Hematopoietic multipotent progenitor cell treated with erythropoietin and hydrocortisone succinate and interleukin-3 and kit ligand, for 8 days (in vitro differentiated cells): ENCODE measurements at regions not wholly inside any gene's neighbourhood (a gene's known extent, or its start where the extent isn't known, plus 50 kb on each side); places are given as distances from the start of the nearest gene placed in this dataset.

Source experiments
- DNase-seq: peaks from one replicate; pipeline ENCODE4 v3.0.0-alpha.2; 2015

GRCh38 chrX:4451591-4451990 is 738.1 kb upstream of the PRKX start:
- no peak for DNase-seq

GRCh38 chrX:4450177-4450576 is 736.7 kb upstream of the PRKX start:
- no peak for DNase-seq

DNA sequence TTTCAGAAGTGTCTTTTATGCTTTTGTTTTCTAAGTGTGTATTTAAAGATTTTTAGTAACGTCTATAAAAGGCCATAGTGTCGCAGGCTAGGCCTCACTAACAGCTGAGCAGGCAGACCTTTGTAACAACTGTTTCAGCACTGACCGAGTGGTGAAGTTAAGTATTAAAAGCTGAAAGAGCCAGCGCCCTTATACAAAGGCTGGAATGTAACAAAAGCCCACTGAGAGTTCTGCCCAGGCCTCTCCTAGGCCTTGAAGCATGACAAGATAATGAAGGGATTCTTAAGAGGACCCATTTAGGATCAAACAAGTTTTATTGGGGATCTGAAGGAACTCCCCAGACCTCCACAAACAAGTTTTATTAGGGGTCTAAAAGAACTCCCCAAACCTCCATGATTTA is 722.5 kb upstream of the PRKX start:
- DNase-seq: no peak

- no peak for DNase-seq
Observed at GRCh38 chrX:4397471-4397870, 684.0 kb upstream of the PRKX start.

DNA sequence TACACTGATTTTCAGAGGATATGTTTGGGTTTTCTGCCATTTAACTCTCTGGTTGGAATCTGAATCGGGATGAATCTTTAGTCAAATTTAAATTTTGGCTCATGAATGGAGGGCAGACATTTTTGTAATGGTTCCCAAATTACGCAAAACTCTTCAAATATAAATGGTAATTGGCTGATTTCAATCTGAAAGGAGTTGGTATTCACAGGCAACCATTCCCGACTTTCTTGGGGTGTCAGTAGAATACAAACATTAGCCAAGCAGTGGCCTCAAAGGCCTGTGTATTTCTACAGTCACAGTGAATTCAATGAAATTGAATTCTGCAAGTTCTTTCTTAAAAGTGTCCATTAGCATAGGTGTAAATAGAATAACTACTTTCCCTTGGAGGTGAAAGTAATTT is 668.8 kb upstream of the PRKX start:
- no peak for DNase-seq

DNA sequence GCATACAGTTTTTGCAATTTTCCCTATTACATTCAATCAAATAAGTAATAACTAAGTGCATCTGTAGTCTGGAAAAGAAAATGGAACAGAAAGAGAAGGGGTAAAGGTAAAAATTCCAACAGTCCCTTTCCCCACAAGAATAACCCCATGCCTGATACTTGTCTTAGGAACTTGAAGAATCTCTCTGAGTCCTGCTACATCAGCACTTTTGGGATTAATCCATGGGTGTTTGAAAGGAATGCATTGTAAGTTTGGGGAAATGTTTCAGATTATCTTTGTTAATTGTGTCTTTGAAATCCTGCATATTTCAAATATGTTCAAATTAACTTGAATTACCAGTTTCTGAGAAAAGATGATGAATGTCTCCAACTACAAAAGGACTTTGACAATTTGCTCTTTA is 667.3 kb upstream of the PRKX start:
- DNase-seq: no peak

GRCh38 chrX:4379071-4379470 is 665.6 kb upstream of the PRKX start:
- no peak for DNase-seq

- no peak for DNase-seq
Observed at GRCh38 chrX:4373791-4374190, 660.3 kb upstream of the PRKX start.

GRCh38 chrX:4358577-4358976 is 645.1 kb upstream of the PRKX start:
- DNase-seq: no peak

DNA sequence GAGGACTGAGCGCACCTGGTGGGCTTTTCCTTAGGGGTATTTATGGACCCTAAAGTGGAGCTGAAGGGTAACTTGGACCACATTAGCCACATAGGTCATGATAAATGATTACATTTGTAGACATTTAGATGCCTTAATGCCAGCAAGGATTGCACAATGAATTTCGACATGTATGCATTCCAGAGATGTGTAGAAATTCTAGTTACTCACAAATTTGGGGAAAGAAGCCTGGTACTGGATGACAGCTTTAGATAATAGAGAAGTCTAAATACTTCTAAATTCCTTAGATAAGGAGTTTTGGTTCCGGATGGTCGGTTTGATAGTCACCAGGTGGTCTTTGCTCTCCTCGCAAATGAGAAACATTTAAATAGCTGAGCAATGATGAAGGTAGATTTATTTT is 609.5 kb upstream of the PRKX start:
- no peak for DNase-seq

GRCh38 chrX:4320436-4320947 is 607.0 kb upstream of the PRKX start:
- DNase-seq: no peak

DNA sequence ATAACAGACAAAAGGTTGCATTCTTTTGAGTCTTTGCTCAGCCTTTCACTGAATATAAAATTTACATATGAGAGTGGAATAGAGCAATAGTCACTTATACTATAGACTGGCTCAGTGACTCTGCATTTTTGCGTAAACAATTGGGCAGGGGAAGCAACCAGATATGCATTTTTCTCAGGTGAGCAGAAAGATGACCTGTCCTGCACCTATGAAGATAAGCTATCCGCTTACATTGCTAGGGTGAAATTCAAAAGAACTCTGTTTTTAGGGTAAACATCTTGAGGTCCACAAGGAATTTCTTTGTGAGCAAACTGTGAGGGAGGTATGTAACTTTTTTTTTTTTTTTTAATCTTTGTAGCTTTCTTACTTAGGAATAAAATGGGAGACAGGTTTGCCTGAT is 602.4 kb upstream of the PRKX start:
- no peak for DNase-seq

- no peak for DNase-seq
Observed at GRCh38 chrX:4314586-4314985, 601.1 kb upstream of the PRKX start.

DNA sequence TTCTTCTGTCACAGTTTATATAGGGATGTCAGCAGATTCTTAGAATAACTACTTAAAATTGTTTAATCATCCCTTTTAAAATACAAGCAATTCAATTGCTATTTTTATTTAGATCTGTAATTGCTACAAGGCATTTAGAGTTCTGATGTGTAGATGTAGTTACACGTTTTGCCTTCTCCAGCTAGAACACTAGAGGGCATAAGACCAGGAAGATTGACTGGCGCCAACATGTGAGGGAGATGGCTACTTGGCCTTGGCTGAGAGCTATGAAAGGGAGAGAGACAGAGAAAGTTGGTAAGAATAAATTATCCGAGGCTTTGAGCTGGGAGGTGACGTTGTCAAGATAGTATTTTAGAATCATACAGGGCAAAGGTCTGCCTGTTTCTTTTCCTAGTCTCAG is 563.7 kb upstream of the PRKX start:
- DNase-seq: no peak

GRCh38 chrX:4268676-4269075 is 555.2 kb upstream of the PRKX start:
- DNase-seq: no peak

DNA sequence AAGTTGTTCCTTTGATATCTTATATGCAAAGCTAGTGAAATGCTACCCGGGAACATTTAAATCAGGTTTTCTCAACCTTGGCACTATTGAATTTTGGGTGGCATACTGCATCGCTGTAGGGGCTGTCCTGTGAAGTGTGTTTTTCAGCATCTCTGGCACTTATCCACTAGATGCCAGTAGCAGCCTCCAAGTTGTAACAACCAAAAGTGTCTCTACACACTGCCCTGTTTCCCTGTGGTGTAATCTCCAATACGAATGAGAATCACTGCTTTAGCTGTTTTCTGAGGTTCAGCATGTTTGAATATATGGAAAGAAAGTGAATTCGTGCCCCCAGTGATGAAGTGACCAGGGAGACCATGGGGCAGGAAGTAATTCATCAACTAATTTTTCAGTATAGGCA is 551.6 kb upstream of the PRKX start:
- no peak for DNase-seq

GRCh38 chrX:4263030-4263803 is 549.8 kb upstream of the PRKX start:
- no peak for DNase-seq

GRCh38 chrX:4253092-4253491 is 539.6 kb upstream of the PRKX start:
- no peak for DNase-seq

DNA sequence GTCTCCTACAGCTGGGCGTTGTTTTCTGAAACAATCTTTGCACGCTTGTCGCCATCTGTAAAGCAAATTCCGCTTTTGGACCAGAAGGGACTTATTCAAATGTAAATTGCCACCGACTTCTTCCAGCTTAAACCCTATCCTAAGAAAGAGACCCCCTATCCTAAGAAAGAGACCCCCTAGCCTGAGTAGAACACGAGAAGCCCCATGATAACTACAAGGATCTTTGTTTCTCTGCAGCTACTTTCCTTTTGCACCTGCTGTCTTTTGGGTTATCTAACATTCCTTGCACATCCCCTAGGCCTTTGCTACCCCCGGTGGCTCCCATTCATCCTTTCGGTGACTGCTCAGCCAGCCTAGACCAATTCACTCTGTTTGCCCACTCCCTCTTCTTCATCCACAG is 536.0 kb upstream of the PRKX start:
- no peak for DNase-seq

DNA sequence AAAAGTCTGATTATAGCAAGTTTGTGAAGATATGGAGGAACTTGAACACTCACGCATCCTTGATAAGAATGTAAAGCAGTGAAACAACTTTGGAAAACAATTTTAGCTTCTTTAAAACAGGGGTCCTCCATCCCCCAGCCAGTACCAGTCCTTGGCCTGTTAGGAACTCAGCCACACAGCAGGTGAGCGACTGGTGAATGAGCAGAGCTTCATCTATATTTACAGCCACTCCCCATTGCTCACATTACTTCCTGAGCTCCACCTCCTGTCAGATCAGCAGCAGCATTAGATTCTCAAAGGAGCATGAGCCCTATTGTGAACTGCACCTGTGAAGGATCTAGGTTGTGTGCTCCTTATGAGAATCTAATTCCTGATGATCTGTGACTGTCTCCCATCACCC is 530.3 kb upstream of the PRKX start:
- no peak for DNase-seq

- peak; percentile 1 for DNase-seq
Observed at GRCh38 chrX:4240541-4241194, 527.2 kb upstream of the PRKX start.

DNA sequence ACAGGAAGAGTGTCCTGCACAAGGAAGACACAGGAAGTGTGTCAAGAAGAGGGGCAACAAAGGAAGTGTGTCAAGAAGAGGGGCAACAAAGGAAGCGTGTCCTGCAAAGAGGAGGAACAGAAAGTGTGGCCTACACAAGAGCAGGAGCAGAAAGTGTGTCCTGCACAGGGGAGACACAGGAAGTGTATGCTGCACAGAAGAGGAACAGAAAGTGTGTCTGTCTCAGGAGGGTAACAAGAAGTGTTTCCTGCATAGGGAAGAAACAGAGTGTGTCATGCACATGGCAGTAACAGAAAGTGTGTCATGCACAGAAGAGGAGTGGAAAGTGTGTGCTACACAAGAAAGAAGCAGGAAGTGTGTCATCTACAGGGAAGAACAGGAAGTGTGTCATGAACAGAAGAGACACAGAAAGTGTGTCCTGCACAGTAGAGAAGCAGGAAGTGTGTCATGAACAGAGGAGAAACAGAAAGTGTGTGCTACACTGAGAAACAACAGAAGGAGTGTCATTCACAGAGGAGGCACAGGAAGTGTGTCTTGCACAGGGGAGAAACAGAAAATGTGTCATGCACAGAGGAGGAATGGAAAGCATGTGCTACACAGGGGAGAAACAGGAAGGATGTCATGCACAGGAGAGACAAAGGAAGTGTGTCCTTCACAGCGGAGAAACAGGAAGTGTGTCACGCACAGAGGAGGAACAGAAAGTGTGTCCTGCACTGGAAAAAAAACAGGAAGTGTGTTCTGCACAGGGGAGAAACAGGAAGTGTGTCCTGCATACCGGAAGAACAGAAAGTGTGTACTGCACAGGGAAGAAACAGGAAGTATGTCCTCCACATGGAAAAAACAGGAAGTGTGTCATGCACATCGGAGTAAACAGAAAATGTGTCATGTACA is 526.4 kb upstream of the PRKX start:
- no peak for DNase-seq

DNA sequence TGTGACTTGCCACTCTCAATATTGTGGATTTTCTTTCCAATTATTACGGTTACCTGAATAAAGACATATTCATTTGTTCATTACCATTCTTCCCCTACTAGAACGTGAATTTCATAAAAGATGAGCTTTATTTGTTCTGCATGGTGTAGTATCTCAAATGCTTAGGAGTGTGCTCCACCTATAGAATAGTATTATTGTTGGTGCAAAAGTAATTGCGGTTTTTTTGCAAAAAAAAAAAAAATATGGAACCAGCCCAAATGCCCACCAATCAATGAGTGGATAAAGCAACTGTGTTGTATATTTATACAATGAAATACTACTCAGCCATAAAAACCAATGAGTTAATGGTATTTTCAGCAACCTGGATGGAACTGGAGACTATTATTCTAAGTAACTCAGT is 525.5 kb upstream of the PRKX start:
- DNase-seq: no peak

GRCh38 chrX:4225086-4225485 is 511.6 kb upstream of the PRKX start:
- no peak for DNase-seq
